NB4 (cell line): ENCODE measurements at regions not wholly inside any gene's neighbourhood (a gene's known extent, or its start where the extent isn't known, plus 50 kb on each side); places are given as distances from the start of the nearest gene placed in this dataset.

Experiments used
- DNase-seq: peaks from one replicate; pipeline ENCODE4 v3.0.0; 2010; ENCODE audit warnings: low read depth
- H3K4me3 ChIP-seq: one replicate; pipeline ENCODE4 v1.5.1; 2011; ENCODE audit warnings: mild to moderate bottlenecking, low read depth, low read length, moderate library complexity
- CTCF ChIP-seq: IDR thresholded peaks from one replicate; pipeline ENCODE4 v1.5.1; 2012; ENCODE audit warnings: low read depth, low read length
- MAX ChIP-seq: IDR thresholded peaks from 2 replicates; pipeline ENCODE4 v1.6.1; 2011; ENCODE audit warnings: low read depth, low read length
- MYC ChIP-seq: IDR thresholded peaks from 2 replicates; pipeline ENCODE4 v1.6.1; 2011; ENCODE audit warnings: low read depth, low read length
- POLR2A ChIP-seq: IDR thresholded peaks from 2 replicates; pipeline ENCODE4 v1.6.1; 2011; ENCODE audit warnings: mild to moderate bottlenecking; ENCODE audit not compliant: insufficient read length; ENCODE audit errors: extremely low read depth

GRCh38 chr2:76170856-76171255, 460.1 kb upstream of the GCFC2 start:
- DNase-seq: no peak
- TF ChIP-seq MAX (no peak), MYC (no peak), CTCF (no peak), POLR2A (no peak)

GRCh38 chr2:76170009-76170384, 459.3 kb upstream of the GCFC2 start:
- no peak for TF ChIP-seq MAX
- no peak for TF ChIP-seq MYC
- TF ChIP-seq POLR2A: no peak
- TF ChIP-seq CTCF: no peak
- no peak overlapping the region for H3K4me3 ChIP-seq
- DNase-seq: no peak

More at GRCh38 chr2:76170856-76171255, 460.1 kb upstream of the GCFC2 start:
- no peak overlapping the region for H3K4me3 ChIP-seq

- no peak for TF ChIP-seq POLR2A
- no peak overlapping the region for H3K4me3 ChIP-seq
Measured at GRCh38 chr2:76169276-76170008, 458.7 kb upstream of the GCFC2 start.

GRCh38 chr2:76163860-76164259, 453.1 kb upstream of the GCFC2 start:
- DNase-seq: no peak

More at GRCh38 chr2:76169276-76170008, 458.7 kb upstream of the GCFC2 start:
- no peak for DNase-seq

GRCh38 chr2:76160670-76161069, 450.0 kb upstream of the GCFC2 start:
- DNase-seq: no peak
- no peak for TF ChIP-seq POLR2A
- H3K4me3 ChIP-seq: no peak overlapping the region

More at GRCh38 chr2:76163860-76164259, 453.1 kb upstream of the GCFC2 start:
- H3K4me3 ChIP-seq: no peak overlapping the region
- TF ChIP-seq MAX: no peak
- no peak for TF ChIP-seq POLR2A
- no peak for TF ChIP-seq MYC
- no peak for TF ChIP-seq CTCF

- DNase-seq: no peak
- no peak overlapping the region for H3K4me3 ChIP-seq
- TF ChIP-seq MYC (no peak), CTCF (no peak), POLR2A (no peak)
Measured at GRCh38 chr2:76159042-76159648, 448.4 kb upstream of the GCFC2 start.

- no peak for DNase-seq
- no peak overlapping the region for H3K4me3 ChIP-seq
- TF ChIP-seq POLR2A (no peak), CTCF (no peak), MYC (no peak), MAX (no peak)
Measured at GRCh38 chr2:76157531-76157930, 446.8 kb upstream of the GCFC2 start.
